ENCODE measurements at regions not wholly inside any gene's neighbourhood (a gene's known extent, or its start where the extent isn't known, plus 50 kb on each side); places are given as distances from the start of the nearest gene placed in this dataset.

DNA sequence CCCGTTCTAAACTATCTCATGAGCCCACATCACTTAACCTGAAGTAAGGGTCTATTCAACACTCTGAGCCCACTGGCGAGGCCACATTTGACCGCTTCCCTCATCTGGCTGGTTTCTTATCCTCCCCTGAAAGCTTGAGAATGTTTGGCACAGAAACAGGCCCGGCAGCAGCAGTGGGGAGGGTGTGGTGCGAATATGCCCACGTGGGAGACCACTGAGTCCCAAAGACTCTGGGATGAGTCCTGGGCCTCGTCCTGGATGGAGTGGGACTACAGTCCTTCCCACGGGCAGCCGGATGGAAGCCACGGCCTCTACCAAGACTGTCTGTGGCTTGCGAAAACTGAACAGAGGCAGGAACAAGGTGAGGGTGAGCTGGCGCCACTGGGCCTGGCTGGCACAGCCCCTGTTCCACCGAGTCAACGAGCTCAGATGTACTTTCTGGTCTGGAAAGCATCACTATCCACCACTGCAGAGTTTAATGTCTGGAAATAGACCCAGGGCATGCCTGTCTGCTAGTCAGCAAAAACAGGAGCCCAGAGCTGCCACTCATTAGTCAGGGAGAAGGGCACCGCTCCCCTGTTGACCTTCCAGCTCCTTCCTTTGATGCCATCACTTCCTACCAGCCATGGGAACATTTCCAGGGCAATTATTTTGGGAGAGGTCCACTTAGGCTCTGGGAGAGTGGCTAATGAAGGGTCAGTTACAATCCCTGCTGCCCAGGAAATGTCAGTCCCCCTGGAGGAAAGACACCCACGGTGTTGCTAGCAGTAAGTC lies 386.6 kb downstream of the MATN1 start:
- ATAC-seq: no peak
- peaks cover 0 to 7% (median 0%) of the 10 kb centered on the region in 3 donors for H3K9me3 ChIP-seq
- H3K36me3 ChIP-seq: no peaks in the 10 kb centered on the region
- no peaks in the 10 kb centered on the region for H3K4me1 ChIP-seq
- H3K4me3 ChIP-seq: no peak overlapping the region
- H3K27ac ChIP-seq: no peak overlapping the region
- TF ChIP-seq POLR2AphosphoS5 (IDR thresholded peaks at IDR 0.05) (peak; percentile 48), POLR2A (IDR thresholded peaks at IDR 0.05) (no peak)
- TF ChIP-seq, protein P1, sequence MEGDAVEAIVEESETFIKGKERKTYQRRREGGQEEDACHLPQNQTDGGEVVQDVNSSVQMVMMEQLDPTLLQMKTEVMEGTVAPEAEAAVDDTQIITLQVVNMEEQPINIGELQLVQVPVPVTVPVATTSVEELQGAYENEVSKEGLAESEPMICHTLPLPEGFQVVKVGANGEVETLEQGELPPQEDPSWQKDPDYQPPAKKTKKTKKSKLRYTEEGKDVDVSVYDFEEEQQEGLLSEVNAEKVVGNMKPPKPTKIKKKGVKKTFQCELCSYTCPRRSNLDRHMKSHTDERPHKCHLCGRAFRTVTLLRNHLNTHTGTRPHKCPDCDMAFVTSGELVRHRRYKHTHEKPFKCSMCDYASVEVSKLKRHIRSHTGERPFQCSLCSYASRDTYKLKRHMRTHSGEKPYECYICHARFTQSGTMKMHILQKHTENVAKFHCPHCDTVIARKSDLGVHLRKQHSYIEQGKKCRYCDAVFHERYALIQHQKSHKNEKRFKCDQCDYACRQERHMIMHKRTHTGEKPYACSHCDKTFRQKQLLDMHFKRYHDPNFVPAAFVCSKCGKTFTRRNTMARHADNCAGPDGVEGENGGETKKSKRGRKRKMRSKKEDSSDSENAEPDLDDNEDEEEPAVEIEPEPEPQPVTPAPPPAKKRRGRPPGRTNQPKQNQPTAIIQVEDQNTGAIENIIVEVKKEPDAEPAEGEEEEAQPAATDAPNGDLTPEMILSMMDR (IDR thresholded peaks at IDR 0.05): no peak
- peaks cover 33% of the 10 kb centered on the region for H3K27me3 ChIP-seq
- 70% methylated on average over 6 of the region's 16 CpGs; no CpG with 5 or more reads in 1 of the 2 donors for WGBS, 2 donors (ENCODE audit: low coverage in 1 of 2)

DNA sequence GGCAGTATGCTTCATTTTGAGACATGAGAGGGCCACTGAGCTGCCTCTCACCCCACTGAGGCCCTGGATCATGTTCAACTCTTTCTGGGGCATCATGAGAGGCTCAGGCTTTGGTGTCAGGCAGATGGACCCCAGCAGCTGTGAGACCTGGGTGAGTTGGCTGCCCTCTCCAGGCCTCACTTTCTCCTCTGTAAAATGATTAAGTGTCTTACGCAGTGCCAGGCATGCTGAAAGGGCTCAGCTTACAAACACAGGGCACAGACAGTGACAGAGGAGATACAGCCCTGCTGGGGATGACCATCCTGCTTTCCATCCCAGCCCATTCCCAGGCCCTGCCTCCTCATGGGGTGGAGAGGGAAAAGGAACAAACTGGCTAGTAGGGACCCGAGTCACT lies 387.4 kb downstream of the MATN1 start:
- Histone ChIP-seq H3K9me3 (peaks cover 0 to 1% (median 0%) of the 10 kb centered on the region in 3 donors), H3K4me1 (no peaks in the 10 kb centered on the region), H3K27me3 (peaks cover 25% of the 10 kb centered on the region), H3K4me3 (no peak overlapping the region), H3K27ac (no peak overlapping the region), H3K36me3 (no peaks in the 10 kb centered on the region)
- no peak for ATAC-seq
- 80% methylated on average over 1 of the region's 2 CpGs; no CpG with 5 or more reads in 1 of the 2 donors for WGBS, 2 donors (ENCODE audit: low coverage in 1 of 2)
- TF ChIP-seq, protein P1 (IDR thresholded peaks at IDR 0.05): no peak
- TF ChIP-seq EP300 (IDR thresholded peaks at IDR 0.05): no peak
- no peak for TF ChIP-seq POLR2A (IDR thresholded peaks at IDR 0.05)
- no peak for TF ChIP-seq POLR2AphosphoS5 (IDR thresholded peaks at IDR 0.05)

DNA sequence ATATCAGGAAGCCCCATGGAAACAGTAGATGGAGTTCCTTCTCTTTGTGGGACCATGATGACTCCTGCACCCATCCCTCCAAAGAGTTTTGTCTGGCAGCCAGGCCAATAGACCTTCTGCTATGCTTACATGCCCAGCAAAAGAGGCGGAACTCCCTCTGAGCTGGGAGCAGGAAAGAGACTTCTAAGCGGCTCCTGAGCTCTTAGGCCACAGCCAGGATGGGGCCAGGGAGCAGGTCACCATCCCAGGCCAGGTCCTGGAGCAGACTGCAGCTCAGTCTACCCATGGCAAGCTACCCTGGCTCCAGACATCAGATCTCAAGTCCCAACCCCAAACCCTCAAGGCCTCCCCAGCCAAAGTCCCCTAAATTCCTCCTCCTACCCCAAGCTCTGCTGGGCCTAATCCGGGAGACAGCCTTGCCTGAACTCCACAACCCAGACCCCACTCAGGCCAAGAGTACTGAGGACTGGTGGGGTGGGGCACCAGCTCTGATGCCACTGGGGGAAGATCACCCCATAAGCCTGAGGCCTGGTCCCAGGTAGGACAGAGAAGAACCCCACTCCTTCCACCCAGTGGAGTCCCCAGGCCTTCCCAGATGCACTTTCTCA lies 387.9 kb downstream of the MATN1 start:
- Histone ChIP-seq H3K27me3 (peaks cover 26% of the 10 kb centered on the region), H3K36me3 (no peaks in the 10 kb centered on the region), H3K4me1 (no peaks in the 10 kb centered on the region), H3K9me3 (no peaks in the 10 kb centered on the region), H3K4me3 (no peak overlapping the region), H3K27ac (no peak overlapping the region)
- ATAC-seq: no peak
- no CpG with 5 or more reads among the region's 3 CpGs for WGBS, 2 donors (ENCODE audit: low coverage in 1 of 2)
- TF ChIP-seq POLR2A (IDR thresholded peaks at IDR 0.05): no peak
- no peak for TF ChIP-seq EP300 (IDR thresholded peaks at IDR 0.05)
- no peak for TF ChIP-seq POLR2AphosphoS5 (IDR thresholded peaks at IDR 0.05)
- TF ChIP-seq, protein P1 (IDR thresholded peaks at IDR 0.05): no peak

DNA sequence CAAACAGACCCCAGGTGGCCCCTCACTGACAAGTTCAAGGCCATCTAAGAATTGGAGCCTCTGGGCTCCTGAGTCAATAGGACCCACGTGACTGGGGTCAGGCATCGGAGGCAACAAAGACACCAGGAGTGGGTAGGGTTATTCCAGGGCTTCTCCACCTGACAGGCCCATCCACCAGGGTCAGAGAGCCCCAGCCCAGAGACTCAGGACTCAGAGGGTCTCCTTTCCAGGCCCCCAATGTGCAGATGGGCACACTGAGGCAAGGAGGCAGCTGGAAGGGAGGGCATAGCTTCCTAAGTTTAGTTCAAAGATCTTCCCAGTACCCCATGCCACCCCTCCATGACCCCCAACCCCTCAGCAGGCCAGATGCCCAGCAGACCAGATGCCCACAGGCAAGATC lies 388.6 kb downstream of the MATN1 start:
- Histone ChIP-seq H3K4me1 (no peaks in the 10 kb centered on the region), H3K4me3 (no peak overlapping the region), H3K36me3 (no peaks in the 10 kb centered on the region), H3K27me3 (peaks cover 27% of the 10 kb centered on the region), H3K27ac (no peak overlapping the region), H3K9me3 (no peaks in the 10 kb centered on the region)
- TF ChIP-seq, protein P1 (IDR thresholded peaks at IDR 0.05): no peak
- TF ChIP-seq POLR2AphosphoS5 (IDR thresholded peaks at IDR 0.05): no peak
- TF ChIP-seq POLR2A (IDR thresholded peaks at IDR 0.05): no peak
- no peak for TF ChIP-seq EP300 (IDR thresholded peaks at IDR 0.05)
- ATAC-seq: no peak
- WGBS, 2 donors (ENCODE audit: low coverage in 1 of 2): no CpG with 5 or more reads among the region's 2 CpGs
